Activated T-helper 2 cell treated with anti-CD3 and anti-CD28 coated beads, Interferon-gamma antibody, Interleukin-2, Interleukin-4, amounts not matched to agents 10 μg/mL and 5 μg/mL and 100 μg/mL, durations not matched to agents 14 hours and 24 hours and 36 hours (primary cell): ENCODE measurements at regions not wholly inside any gene's neighbourhood (a gene's known extent, or its start where the extent isn't known, plus 50 kb on each side); places are given as distances from the start of the nearest gene placed in this dataset.

Experiments used
- DNase-seq: peaks from one replicate; pipeline ENCODE4 v3.0.0; 2021; ENCODE audit warnings: low spot score
- H3K27ac Mint-ChIP-seq: one replicate; pipeline ENCODE4 v1.8.0; 2021; ENCODE audit warnings: mixed read lengths
- H3K27me3 Mint-ChIP-seq: one replicate; pipeline ENCODE4 v1.8.0; 2021; ENCODE audit warnings: low read depth, mixed read lengths
- H3K36me3 Mint-ChIP-seq: one replicate; pipeline ENCODE4 v1.8.0; 2021; ENCODE audit warnings: low read depth, mixed read lengths
- H3K4me1 Mint-ChIP-seq: one replicate; pipeline ENCODE4 v1.8.0; 2021; ENCODE audit warnings: low read depth, mixed read lengths
- H3K4me3 Mint-ChIP-seq: one replicate; pipeline ENCODE4 v1.8.0; 2021; ENCODE audit warnings: low read depth, mild to moderate bottlenecking, moderate library complexity, mixed read lengths
- H3K9me3 Mint-ChIP-seq: one replicate; pipeline ENCODE4 v1.8.0; 2021; ENCODE audit warnings: mixed read lengths
- intact Hi-C: fragments of 100-400 bp; cut with micrococcal nuclease; formaldehyde crosslinking; loops from one replicate; pipeline ENCODE4 v1.15.1; 2023

- H3K27ac Mint-ChIP-seq, result no peak overlapping the region
These were observed 78.1 kb upstream of the SLC38A11 start for GRCh38 chr2:165033402-165033801.

GRCh38 chr2:165032559-165032958 is 77.2 kb upstream of the SLC38A11 start:
- Mint-ChIP-seq H3K27me3 (peaks cover 2% of the 10 kb centered on the region), H3K9me3 (no peaks in the 10 kb centered on the region), H3K4me3 (no peak overlapping the region), H3K36me3 (no peaks in the 10 kb centered on the region), H3K4me1 (no peaks in the 10 kb centered on the region), H3K27ac (no peak overlapping the region)
- intact Hi-C loops, result no loop called here
- DNase-seq, result no peak

More at GRCh38 chr2:165033402-165033801, 78.1 kb upstream of the SLC38A11 start:
- intact Hi-C loops, result no loop called here
- Mint-ChIP-seq H3K9me3 (no peaks in the 10 kb centered on the region), H3K36me3 (no peaks in the 10 kb centered on the region), H3K4me3 (no peak overlapping the region), H3K4me1 (no peaks in the 10 kb centered on the region), H3K27me3 (peaks cover 2% of the 10 kb centered on the region)
- no peak for DNase-seq

GRCh38 chr2:165024199-165024598 is 68.9 kb upstream of the SLC38A11 start:
- H3K4me1 Mint-ChIP-seq, result no peaks in the 10 kb centered on the region
- intact Hi-C loops, result no loop called here
- no peaks in the 10 kb centered on the region for H3K36me3 Mint-ChIP-seq
- peaks cover 6% of the 10 kb centered on the region for H3K27me3 Mint-ChIP-seq
- no peak overlapping the region for H3K4me3 Mint-ChIP-seq
- no peak for DNase-seq
- H3K9me3 Mint-ChIP-seq, result no peaks in the 10 kb centered on the region
- H3K27ac Mint-ChIP-seq, result no peak overlapping the region

- H3K27ac Mint-ChIP-seq, result no peak overlapping the region
- no peak overlapping the region for H3K4me3 Mint-ChIP-seq
- H3K27me3 Mint-ChIP-seq, result peaks cover 6% of the 10 kb centered on the region
- intact Hi-C loops, result no loop called here
- H3K36me3 Mint-ChIP-seq, result no peaks in the 10 kb centered on the region
- H3K4me1 Mint-ChIP-seq, result no peaks in the 10 kb centered on the region
- no peaks in the 10 kb centered on the region for H3K9me3 Mint-ChIP-seq
- DNase-seq, result no peak
These were observed 67.5 kb upstream of the SLC38A11 start for GRCh38 chr2:165022781-165023180.

- no peaks in the 10 kb centered on the region for H3K9me3 Mint-ChIP-seq
- H3K27me3 Mint-ChIP-seq, result peaks cover 6% of the 10 kb centered on the region
- no peak for DNase-seq
- no peaks in the 10 kb centered on the region for H3K4me1 Mint-ChIP-seq
- no peak overlapping the region for H3K4me3 Mint-ChIP-seq
- H3K27ac Mint-ChIP-seq, result no peak overlapping the region
- H3K36me3 Mint-ChIP-seq, result no peaks in the 10 kb centered on the region
- intact Hi-C loops, result loop anchor here (5.0 kb wide), 1 partner anchor 274 kb away; no protein-coding TSS in a partner anchor
These were observed 62.8 kb upstream of the SLC38A11 start for GRCh38 chr2:165017966-165018596.

GRCh38 chr2:165016772-165017411 is 61.6 kb upstream of the SLC38A11 start:
- no peak overlapping the region for H3K27ac Mint-ChIP-seq
- no peak overlapping the region for H3K4me3 Mint-ChIP-seq
- peaks cover 5% of the 10 kb centered on the region for H3K27me3 Mint-ChIP-seq
- no peak for DNase-seq
- no peaks in the 10 kb centered on the region for H3K9me3 Mint-ChIP-seq
- H3K36me3 Mint-ChIP-seq, result no peaks in the 10 kb centered on the region
- H3K4me1 Mint-ChIP-seq, result no peaks in the 10 kb centered on the region
- intact Hi-C loops, result loop anchor here (5.0 kb wide), 1 partner anchor 275 kb away; no protein-coding TSS in a partner anchor

GRCh38 chr2:165015052-165015642 is 59.8 kb upstream of the SLC38A11 start:
- intact Hi-C loops, result loop anchor here (1.0 to 5.0 kb wide), 3 partner anchors 22 to 277 kb away; partner anchors contain the start of gene SCN3A
- no peak overlapping the region for H3K27ac Mint-ChIP-seq
- H3K9me3 Mint-ChIP-seq, result no peaks in the 10 kb centered on the region
- no peaks in the 10 kb centered on the region for H3K4me1 Mint-ChIP-seq
- H3K36me3 Mint-ChIP-seq, result no peaks in the 10 kb centered on the region
- peak; percentile 33 for DNase-seq
- H3K27me3 Mint-ChIP-seq, result peaks cover 2% of the 10 kb centered on the region
- no peak overlapping the region for H3K4me3 Mint-ChIP-seq

GRCh38 chr2:165013944-165014619 is 58.8 kb upstream of the SLC38A11 start:
- Mint-ChIP-seq H3K4me1 (no peaks in the 10 kb centered on the region), H3K4me3 (no peak overlapping the region), H3K9me3 (no peaks in the 10 kb centered on the region), H3K36me3 (no peaks in the 10 kb centered on the region), H3K27me3 (no peaks in the 10 kb centered on the region), H3K27ac (no peak overlapping the region)
- intact Hi-C loops, result loop anchor here (2.0 kb wide), 1 partner anchor 21 kb away; no protein-coding TSS in a partner anchor
- DNase-seq, result no peak

GRCh38 chr2:165011199-165011598 is 55.9 kb upstream of the SLC38A11 start:
- Mint-ChIP-seq H3K4me3 (no peak overlapping the region), H3K4me1 (no peaks in the 10 kb centered on the region), H3K36me3 (no peaks in the 10 kb centered on the region), H3K9me3 (no peaks in the 10 kb centered on the region), H3K27me3 (peaks cover 11% of the 10 kb centered on the region), H3K27ac (no peak overlapping the region)
- intact Hi-C loops, result no loop called here
- no peak for DNase-seq

- H3K36me3 Mint-ChIP-seq, result no peaks in the 10 kb centered on the region
- no peaks in the 10 kb centered on the region for H3K9me3 Mint-ChIP-seq
- no peak for DNase-seq
- H3K27ac Mint-ChIP-seq, result no peak overlapping the region
- no peak overlapping the region for H3K4me3 Mint-ChIP-seq
- peaks cover 12% of the 10 kb centered on the region for H3K27me3 Mint-ChIP-seq
- intact Hi-C loops, result no loop called here
- H3K4me1 Mint-ChIP-seq, result no peaks in the 10 kb centered on the region
These were observed 55.2 kb upstream of the SLC38A11 start for GRCh38 chr2:165010556-165010955.

- no peaks in the 10 kb centered on the region for H3K4me1 Mint-ChIP-seq
- H3K27me3 Mint-ChIP-seq, result peaks cover 15% of the 10 kb centered on the region
- intact Hi-C loops, result no loop called here
- no peak for DNase-seq
- H3K4me3 Mint-ChIP-seq, result no peak overlapping the region
- H3K9me3 Mint-ChIP-seq, result no peaks in the 10 kb centered on the region
- no peaks in the 10 kb centered on the region for H3K36me3 Mint-ChIP-seq
- no peak overlapping the region for H3K27ac Mint-ChIP-seq
These were observed 54.1 kb upstream of the SLC38A11 start for GRCh38 chr2:165009466-165009865.

GRCh38 chr2:165008730-165009315 is 53.5 kb upstream of the SLC38A11 start:
- Mint-ChIP-seq H3K4me1 (no peaks in the 10 kb centered on the region), H3K9me3 (no peaks in the 10 kb centered on the region), H3K36me3 (no peaks in the 10 kb centered on the region), H3K27ac (no peak overlapping the region), H3K4me3 (no peak overlapping the region), H3K27me3 (peaks cover 15% of the 10 kb centered on the region)
- intact Hi-C loops, result no loop called here
- DNase-seq, result no peak
